ENCODE measurements at regions not wholly inside any gene's neighbourhood (a gene's known extent, or its start where the extent isn't known, plus 50 kb on each side); places are given as distances from the start of the nearest gene placed in this dataset.

- TF ChIP-seq CTCF (conservative IDR thresholded peaks at IDR 0.05) (no peak), EZH2 (IDR thresholded peaks at IDR 0.05; ENCODE audit: low read depth) (no peak)
- ChIA-PET POLR2A (ENCODE audit: unreplicated experiment) (interaction anchor here (0.5 kb wide), 1 partner anchor 28 kb away, joined by 3 read pairs; no protein-coding TSS in a partner anchor), CTCF (no interaction called here)
- intact Hi-C loops (cut with micrococcal nuclease; ENCODE audit: unreplicated experiment): no loop called here
- Histone ChIP-seq H3F3A (ENCODE audit: insufficient read depth, low read depth) (no peaks in the 10 kb centered on the region), H3K27me3 (ENCODE audit: insufficient read depth, low read depth) (no peaks in the 10 kb centered on the region), H3K9me2 (ENCODE audit: insufficient read depth) (no peaks in the 10 kb centered on the region), H3K79me2 (ENCODE audit: low read depth) (no peaks in the 10 kb centered on the region), H3K4me1 (replicated peaks; ENCODE audit: insufficient read depth) (no peaks in the 10 kb centered on the region), H3K4me3 (no peak overlapping the region), H3K9me3 (ENCODE audit: insufficient read depth, low read depth) (no peaks in the 10 kb centered on the region), H3K4me2 (no peak overlapping the region), H3K36me3 (ENCODE audit: low read depth) (no peaks in the 10 kb centered on the region), H3K27ac (no peak overlapping the region), H2AFZ (no peak overlapping the region), H4K20me1 (ENCODE audit: insufficient read depth) (no peaks in the 10 kb centered on the region)
- no TSS peak for BruUV-seq (replicated peaks)
- no peak for DNase-seq
Measured at GRCh38 chr14:53807542-53807941, 149.1 kb downstream of the BMP4 start.

GRCh38 chr14:53807108-53807507 is 149.5 kb downstream of the BMP4 start:
- H3K9me2 ChIP-seq (ENCODE audit: insufficient read depth): no peaks in the 10 kb centered on the region
- CTCF ChIA-PET: no interaction called here
- no TSS peak for BruUV-seq (replicated peaks)
- H3K36me3 ChIP-seq (ENCODE audit: low read depth): no peaks in the 10 kb centered on the region
- H3F3A ChIP-seq (ENCODE audit: insufficient read depth, low read depth): no peaks in the 10 kb centered on the region
- intact Hi-C loops (cut with micrococcal nuclease; ENCODE audit: unreplicated experiment): no loop called here
- no peaks in the 10 kb centered on the region for H3K79me2 ChIP-seq (ENCODE audit: low read depth)
- no peaks in the 10 kb centered on the region for H4K20me1 ChIP-seq (ENCODE audit: insufficient read depth)
- H3K4me1 ChIP-seq (replicated peaks; ENCODE audit: insufficient read depth): no peaks in the 10 kb centered on the region
- H3K9me3 ChIP-seq (ENCODE audit: insufficient read depth, low read depth): no peaks in the 10 kb centered on the region
- H3K27ac ChIP-seq: no peak overlapping the region
- H3K4me3 ChIP-seq: no peak overlapping the region
- H2AFZ ChIP-seq: no peak overlapping the region
- H3K27me3 ChIP-seq (ENCODE audit: insufficient read depth, low read depth): no peaks in the 10 kb centered on the region
- no peak for TF ChIP-seq EZH2 (IDR thresholded peaks at IDR 0.05; ENCODE audit: low read depth)
- DNase-seq: no peak
- POLR2A ChIA-PET (ENCODE audit: unreplicated experiment): interaction anchor here (0.6 kb wide), 1 partner anchor 146 kb away, joined by 3 read pairs; no protein-coding TSS in a partner anchor
- no peak overlapping the region for H3K4me2 ChIP-seq

- H3K4me1 ChIP-seq (replicated peaks; ENCODE audit: insufficient read depth): no peaks in the 10 kb centered on the region; the same call in 1 of the 2 replicates
- TF ChIP-seq EZH2 (IDR thresholded peaks at IDR 0.05; ENCODE audit: low read depth) (no peak), CTCF (conservative IDR thresholded peaks at IDR 0.05) (no peak)
- no peaks in the 10 kb centered on the region for H3K9me2 ChIP-seq (ENCODE audit: insufficient read depth)
- no peak overlapping the region for H3K4me2 ChIP-seq
- H3F3A ChIP-seq (ENCODE audit: insufficient read depth, low read depth): no peaks in the 10 kb centered on the region
- no peak overlapping the region for H3K27ac ChIP-seq
- no TSS peak for BruUV-seq (replicated peaks)
- no peaks in the 10 kb centered on the region for H3K9me3 ChIP-seq (ENCODE audit: insufficient read depth, low read depth)
- H3K36me3 ChIP-seq (ENCODE audit: low read depth): no peaks in the 10 kb centered on the region
- H2AFZ ChIP-seq: no peak overlapping the region
- intact Hi-C loops (cut with micrococcal nuclease; ENCODE audit: unreplicated experiment): no loop called here
- no peaks in the 10 kb centered on the region for H3K27me3 ChIP-seq (ENCODE audit: insufficient read depth, low read depth)
- no peak overlapping the region for H3K4me3 ChIP-seq
- no peak for DNase-seq
- H3K79me2 ChIP-seq (ENCODE audit: low read depth): no peaks in the 10 kb centered on the region
- no peaks in the 10 kb centered on the region for H4K20me1 ChIP-seq (ENCODE audit: insufficient read depth)
- CTCF ChIA-PET: no interaction called here
- POLR2A ChIA-PET (ENCODE audit: unreplicated experiment): no interaction called here
Measured at GRCh38 chr14:53796734-53797133, 159.9 kb downstream of the BMP4 start.
